PFSK-1 (cell line): ENCODE measurements at regions not wholly inside any gene's neighbourhood (a gene's known extent, or its start where the extent isn't known, plus 50 kb on each side); places are given as distances from the start of the nearest gene placed in this dataset.

ENCODE experiments used
- FOXP2 ChIP-seq: optimal IDR thresholded peaks from 2 replicates; pipeline ENCODE3; 2011; ENCODE audit warnings: borderline replicate concordance, control low read depth, inconsistent platforms; ENCODE audit not compliant: insufficient read depth; ENCODE audit errors: extremely low read length, extremely low read depth
- POLR2AphosphoS5 ChIP-seq: IDR thresholded peaks from 2 replicates; pipeline ENCODE4 v1.6.1; 2012; ENCODE audit warnings: low read depth, mild to moderate bottlenecking, control low read depth, low read length, moderate library complexity
- SIN3A ChIP-seq: IDR thresholded peaks from 2 replicates; pipeline ENCODE4 v1.6.1; 2012; ENCODE audit warnings: mild to moderate bottlenecking, low read length, moderate library complexity, borderline replicate concordance; ENCODE audit not compliant: insufficient read depth
- TAF1 ChIP-seq: IDR thresholded peaks from 2 replicates; pipeline ENCODE4 v1.6.1; 2012; ENCODE audit warnings: low read length, control low read depth, borderline replicate concordance; ENCODE audit not compliant: insufficient read depth
- TF ChIP-seq, protein P1 (sequence below), 2 experiments: IDR thresholded peaks; 2 replicates each; pipeline versions ENCODE4 v1.6.1 to v1.8.0; 2011 to 2012; ENCODE audit warnings: low read depth in 2 of 2, low read length in 2 of 2, control low read depth in 1 of 2, inconsistent platforms in 1 of 2, mild to moderate bottlenecking in 1 of 2, moderate library complexity in 1 of 2; ENCODE audit not compliant: insufficient read depth in 1 of 2

DNA sequence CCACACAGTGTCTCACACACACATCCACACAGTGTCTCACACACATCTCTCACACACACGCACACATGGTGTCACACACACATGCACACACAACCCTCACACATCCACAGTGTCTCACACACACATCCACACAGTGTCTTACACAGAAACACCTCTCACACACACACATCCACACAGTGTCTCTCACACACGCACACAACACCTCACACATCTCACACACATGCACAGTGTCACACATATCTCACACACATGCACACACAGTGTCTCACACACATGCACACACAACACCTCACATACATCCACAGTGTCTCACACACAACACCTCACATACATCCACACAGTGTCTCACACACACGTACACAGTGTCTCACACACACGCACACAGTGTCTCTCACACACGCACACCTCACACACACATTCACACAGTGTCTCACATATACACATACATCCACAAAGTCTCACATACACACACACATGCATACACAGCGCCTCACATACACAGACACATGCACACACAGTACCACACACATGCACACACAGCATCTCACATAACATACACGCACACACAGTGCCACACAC lies 473.9 kb upstream of the HS6ST1 start:
- TF ChIP-seq SIN3A (no peak), TAF1 (no peak), POLR2AphosphoS5 (no peak), FOXP2 (no peak)
- TF ChIP-seq, protein P1, sequence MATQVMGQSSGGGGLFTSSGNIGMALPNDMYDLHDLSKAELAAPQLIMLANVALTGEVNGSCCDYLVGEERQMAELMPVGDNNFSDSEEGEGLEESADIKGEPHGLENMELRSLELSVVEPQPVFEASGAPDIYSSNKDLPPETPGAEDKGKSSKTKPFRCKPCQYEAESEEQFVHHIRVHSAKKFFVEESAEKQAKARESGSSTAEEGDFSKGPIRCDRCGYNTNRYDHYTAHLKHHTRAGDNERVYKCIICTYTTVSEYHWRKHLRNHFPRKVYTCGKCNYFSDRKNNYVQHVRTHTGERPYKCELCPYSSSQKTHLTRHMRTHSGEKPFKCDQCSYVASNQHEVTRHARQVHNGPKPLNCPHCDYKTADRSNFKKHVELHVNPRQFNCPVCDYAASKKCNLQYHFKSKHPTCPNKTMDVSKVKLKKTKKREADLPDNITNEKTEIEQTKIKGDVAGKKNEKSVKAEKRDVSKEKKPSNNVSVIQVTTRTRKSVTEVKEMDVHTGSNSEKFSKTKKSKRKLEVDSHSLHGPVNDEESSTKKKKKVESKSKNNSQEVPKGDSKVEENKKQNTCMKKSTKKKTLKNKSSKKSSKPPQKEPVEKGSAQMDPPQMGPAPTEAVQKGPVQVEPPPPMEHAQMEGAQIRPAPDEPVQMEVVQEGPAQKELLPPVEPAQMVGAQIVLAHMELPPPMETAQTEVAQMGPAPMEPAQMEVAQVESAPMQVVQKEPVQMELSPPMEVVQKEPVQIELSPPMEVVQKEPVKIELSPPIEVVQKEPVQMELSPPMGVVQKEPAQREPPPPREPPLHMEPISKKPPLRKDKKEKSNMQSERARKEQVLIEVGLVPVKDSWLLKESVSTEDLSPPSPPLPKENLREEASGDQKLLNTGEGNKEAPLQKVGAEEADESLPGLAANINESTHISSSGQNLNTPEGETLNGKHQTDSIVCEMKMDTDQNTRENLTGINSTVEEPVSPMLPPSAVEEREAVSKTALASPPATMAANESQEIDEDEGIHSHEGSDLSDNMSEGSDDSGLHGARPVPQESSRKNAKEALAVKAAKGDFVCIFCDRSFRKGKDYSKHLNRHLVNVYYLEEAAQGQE (IDR thresholded peaks at IDR 0.05; ENCODE audit: insufficient read depth in 1 of 2, low read depth in 2 of 2, low read length in 2 of 2) = no peak

DNA sequence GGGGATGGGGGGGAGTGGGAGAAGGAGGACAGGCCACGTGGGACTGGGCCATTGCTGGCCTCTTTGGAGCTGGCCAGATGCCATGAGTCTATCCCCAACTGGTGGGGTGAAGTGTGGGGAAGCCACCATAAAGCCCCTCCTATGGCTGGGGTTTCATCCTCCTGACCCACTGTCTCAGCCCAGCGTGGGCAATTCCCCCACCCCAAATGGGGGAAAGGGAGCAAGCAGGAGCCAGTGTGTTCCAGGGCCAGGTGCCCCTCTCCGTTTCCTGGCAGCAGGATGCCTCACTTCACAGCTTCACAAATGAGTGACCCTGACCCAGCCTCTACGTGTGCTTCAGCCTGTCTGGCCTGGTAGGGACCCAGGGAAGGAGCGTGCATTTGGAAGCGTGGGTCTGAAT lies 474.7 kb upstream of the HS6ST1 start:
- TF ChIP-seq TAF1 = no peak
- no peak for TF ChIP-seq POLR2AphosphoS5

DNA sequence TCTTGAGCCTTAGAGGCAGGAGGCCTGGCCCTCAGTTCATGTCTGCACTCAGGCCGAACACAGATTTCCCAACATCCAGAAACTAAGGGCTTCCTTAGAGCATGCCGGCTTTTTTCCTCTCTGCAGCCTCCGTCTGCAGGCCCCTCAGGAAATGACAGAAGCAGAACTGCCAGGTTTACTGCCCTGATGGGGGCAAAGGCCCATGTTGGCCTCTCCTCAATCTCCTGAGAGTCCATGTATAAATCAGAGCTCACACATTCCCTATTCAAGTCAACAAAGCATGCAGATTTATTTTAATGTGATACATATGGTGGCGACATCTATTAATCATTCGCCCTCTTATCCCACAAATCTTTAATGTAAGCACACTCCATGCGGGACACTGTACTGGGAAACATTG lies 475.6 kb upstream of the HS6ST1 start:
- TF ChIP-seq, protein P1 (IDR thresholded peaks at IDR 0.05; ENCODE audit: insufficient read depth in 1 of 2, low read depth in 2 of 2, low read length in 2 of 2) = no peak
- TF ChIP-seq FOXP2 = no peak
- no peak for TF ChIP-seq TAF1
- no peak for TF ChIP-seq POLR2AphosphoS5
- no peak for TF ChIP-seq SIN3A

DNA sequence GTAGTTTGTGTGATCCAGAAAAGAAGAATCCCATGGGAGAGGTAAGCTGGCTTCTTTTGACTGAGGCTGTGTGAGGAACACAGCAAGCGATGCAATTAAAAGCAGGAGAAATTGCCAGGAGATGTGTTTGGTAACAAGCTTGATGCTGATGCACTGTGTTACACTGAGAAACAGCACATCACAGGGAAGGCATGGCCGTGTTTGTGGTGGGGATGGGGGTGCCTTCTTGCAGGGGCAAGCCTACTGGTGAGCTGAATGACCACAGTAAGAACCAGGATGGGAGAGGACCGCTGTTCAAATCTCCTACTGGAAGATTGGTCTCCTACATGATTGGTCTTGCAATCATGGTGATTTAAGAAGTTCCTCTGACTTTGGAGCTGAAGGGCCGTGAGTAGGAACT lies 477.7 kb upstream of the HS6ST1 start:
- TF ChIP-seq, protein P1 (IDR thresholded peaks at IDR 0.05; ENCODE audit: insufficient read depth in 1 of 2, low read depth in 2 of 2, low read length in 2 of 2) = no peak
- no peak for TF ChIP-seq TAF1
- TF ChIP-seq SIN3A = no peak
- TF ChIP-seq FOXP2 = no peak
- no peak for TF ChIP-seq POLR2AphosphoS5

DNA sequence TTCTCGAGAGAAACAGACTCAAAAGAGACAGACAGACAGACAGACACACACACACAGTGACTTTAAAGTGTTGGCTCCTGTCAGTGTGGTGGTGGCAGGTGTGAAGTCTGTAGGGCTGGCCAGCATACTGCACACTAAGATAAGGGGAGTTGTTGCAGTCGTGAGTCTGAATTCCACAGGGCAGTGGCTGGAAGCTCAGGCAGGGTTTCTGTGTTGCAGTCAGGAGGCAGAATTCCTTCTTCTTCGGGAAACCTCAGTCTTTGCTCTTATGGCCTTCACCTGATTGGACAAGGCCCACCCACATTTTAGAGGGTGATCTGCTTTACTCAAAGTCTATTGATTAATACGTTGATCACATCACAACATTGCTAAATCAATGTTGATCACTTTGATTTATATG lies 478.4 kb upstream of the HS6ST1 start:
- TF ChIP-seq FOXP2 (no peak), POLR2AphosphoS5 (no peak), SIN3A (no peak), TAF1 (no peak)
- TF ChIP-seq, protein P1 (IDR thresholded peaks at IDR 0.05; ENCODE audit: insufficient read depth in 1 of 2, low read depth in 2 of 2, low read length in 2 of 2) = no peak
